GM19372 (cell line): ENCODE measurements at regions not wholly inside any gene's neighbourhood (a gene's known extent, or its start where the extent isn't known, plus 50 kb on each side); places are given as distances from the start of the nearest gene placed in this dataset.
"Not testable (repeated sequence)": the region's sequence is repeated elsewhere in the genome, so short reads cannot be mapped to it uniquely, and the experiment has no call there.

Experiments
- ATAC-seq: cut with Tn5 transposase; IDR thresholded peaks from one replicate; pipeline ENCODE4 v1.9.1; 2021; ENCODE audit warnings: mild to moderate bottlenecking, low read depth, moderate library complexity; ENCODE audit not compliant: unreplicated experiment

DNA sequence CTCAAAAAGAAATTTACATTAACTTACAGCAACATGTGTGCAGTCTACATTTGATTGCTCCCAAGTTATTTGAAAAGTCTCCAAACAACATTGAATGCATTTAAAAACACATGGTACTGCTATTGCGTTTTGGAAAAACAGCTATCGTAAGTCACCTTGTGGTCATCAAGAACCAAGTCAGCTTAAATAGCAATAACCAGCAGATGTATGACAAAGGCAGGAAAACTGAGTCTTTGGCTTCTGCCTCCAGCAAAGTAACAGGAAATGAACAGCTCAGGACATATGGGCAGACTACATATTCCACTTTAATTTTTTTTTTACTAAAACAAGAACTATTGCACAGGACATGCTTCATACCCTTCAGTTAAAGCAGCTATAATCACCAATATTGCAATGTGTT, 580.6 kb upstream of the SPRY2 start:
- ATAC-seq, result no peak

DNA sequence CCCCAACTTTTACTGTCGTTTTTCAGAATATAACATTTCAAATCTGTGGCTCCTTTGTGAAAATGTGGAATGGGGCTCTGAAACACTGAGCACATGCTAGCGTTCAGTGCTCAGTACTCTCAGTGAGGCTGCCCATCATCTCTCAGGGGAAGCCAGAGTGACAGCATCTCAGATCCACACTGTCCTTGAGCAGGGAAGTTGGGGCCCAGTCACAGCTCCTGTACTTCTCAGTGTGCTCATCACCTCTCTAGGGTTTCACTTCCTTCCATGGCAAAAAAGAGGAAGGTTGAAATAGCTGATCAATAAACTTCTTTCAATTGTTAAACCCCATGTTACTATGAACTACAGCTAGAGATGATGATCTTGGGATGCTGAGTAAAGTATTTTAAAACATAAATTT, 565.9 kb upstream of the SPRY2 start:
- no peak for ATAC-seq

GRCh38 chr13:80904386-80904785, 563.5 kb upstream of the SPRY2 start:
- no peak for ATAC-seq

GRCh38 chr13:80903911-80904310, 563.0 kb upstream of the SPRY2 start:
- no peak for ATAC-seq

GRCh38 chr13:80901530-80901929, 560.6 kb upstream of the SPRY2 start:
- ATAC-seq, result no peak

DNA sequence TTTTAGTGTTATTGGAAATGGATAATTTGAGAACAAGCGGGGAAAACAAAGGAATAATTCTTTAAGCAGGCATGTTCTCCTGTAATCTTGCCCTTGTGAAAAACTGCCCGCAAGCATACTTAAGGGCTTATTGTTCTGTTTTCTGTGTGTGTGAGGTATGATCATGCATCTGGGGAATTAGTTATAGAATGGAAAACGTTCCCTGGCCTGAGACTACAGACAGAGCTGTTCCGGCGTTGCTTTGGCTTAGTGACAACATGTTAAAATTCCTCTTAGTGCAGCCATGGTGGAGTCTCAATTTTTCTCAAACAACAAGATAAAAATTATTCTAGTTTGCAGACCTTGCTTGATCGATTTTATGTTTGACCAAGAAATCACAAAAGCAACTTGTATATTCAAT, 560.2 kb upstream of the SPRY2 start:
- ATAC-seq, result no peak

DNA sequence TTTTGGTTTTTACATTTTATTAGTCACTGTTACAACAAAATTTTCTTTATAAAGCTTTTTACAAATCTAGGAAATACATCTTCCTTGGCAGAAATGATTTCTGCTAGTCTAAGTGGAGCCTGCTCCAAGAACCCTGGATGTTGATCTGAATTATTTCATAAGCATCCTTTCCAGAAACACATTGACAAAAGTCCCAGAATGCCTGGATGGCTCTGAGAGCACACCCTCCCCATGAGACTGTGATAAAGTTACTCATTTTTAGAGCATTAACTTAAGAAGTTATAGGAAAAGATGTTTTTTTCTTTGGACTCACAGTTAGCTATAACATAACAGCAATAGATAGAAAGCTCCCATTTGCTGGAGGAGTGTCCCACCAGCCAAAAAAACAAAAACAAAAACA, 559.6 kb upstream of the SPRY2 start:
- ATAC-seq, result no peak

DNA sequence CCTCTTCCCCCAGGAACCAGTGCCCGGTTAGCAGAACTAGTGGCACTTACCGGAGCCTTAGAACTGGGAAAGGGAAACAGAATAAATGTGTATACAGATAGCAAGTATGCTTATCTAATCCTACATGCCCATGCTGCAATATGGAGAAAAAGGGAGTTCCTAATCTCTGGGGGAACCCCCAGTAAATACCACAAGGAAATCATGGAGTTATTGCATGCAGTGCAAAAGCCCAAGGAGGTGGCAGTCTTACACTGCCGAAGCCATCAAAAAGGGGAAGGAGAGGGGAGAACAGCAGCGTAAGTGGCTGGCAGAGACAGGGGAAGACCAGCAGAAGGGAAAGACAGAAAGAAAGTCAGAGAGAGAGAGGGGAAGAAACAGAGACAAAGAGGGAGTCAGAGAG, 556.7 kb upstream of the SPRY2 start:
- ATAC-seq, result not testable (repeated sequence)

- ATAC-seq, result no peak
Observed at GRCh38 chr13:80894917-80895316, 554.0 kb upstream of the SPRY2 start.

GRCh38 chr13:80889829-80890228, 548.9 kb upstream of the SPRY2 start:
- no peak for ATAC-seq

- ATAC-seq, result no peak
Observed at GRCh38 chr13:80888390-80888789, 547.5 kb upstream of the SPRY2 start.

- ATAC-seq, result no peak
Observed at GRCh38 chr13:80884056-80884785, 543.3 kb upstream of the SPRY2 start.

- no peak for ATAC-seq
Observed at GRCh38 chr13:80883545-80883944, 542.6 kb upstream of the SPRY2 start.

- ATAC-seq, result no peak
Observed at GRCh38 chr13:80881942-80882445, 541.1 kb upstream of the SPRY2 start.

- no peak for ATAC-seq
Observed at GRCh38 chr13:80881495-80881894, 540.6 kb upstream of the SPRY2 start.

DNA sequence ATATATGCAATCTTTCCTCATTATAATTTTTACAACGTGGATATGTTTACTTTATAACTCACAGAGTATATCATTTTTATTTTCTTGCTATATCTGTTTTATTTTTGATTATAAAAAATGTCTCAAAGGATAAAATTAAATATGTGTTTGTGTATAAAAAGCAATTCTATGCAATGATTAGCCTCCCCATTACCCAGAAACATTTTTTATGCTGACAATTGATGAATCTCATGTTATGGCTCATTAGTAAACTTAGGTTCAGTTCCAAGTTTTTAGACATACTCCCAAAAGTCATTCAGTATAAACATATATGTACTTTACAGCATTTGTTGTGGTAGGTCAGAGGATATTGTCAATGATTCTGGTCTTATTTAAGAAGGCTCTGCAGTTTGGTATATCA, 540.1 kb upstream of the SPRY2 start:
- ATAC-seq, result no peak

DNA sequence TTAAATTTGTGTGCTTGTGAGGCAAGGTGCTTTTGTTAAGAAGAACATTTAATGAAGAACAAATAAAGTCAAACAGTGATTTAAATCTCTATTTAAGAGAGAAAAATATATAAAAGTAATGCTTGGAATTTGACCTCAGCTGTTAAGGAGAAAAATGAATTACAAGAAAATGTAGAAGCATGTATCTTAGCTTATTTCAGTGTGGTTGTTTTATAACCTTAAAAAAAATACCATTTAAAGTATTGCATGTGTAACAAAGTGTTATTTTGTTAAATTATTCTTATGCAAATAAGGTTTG, 537.0 kb upstream of the SPRY2 start:
- ATAC-seq, result no peak

GRCh38 chr13:80877209-80877943, 536.5 kb upstream of the SPRY2 start:
- ATAC-seq, result no peak

DNA sequence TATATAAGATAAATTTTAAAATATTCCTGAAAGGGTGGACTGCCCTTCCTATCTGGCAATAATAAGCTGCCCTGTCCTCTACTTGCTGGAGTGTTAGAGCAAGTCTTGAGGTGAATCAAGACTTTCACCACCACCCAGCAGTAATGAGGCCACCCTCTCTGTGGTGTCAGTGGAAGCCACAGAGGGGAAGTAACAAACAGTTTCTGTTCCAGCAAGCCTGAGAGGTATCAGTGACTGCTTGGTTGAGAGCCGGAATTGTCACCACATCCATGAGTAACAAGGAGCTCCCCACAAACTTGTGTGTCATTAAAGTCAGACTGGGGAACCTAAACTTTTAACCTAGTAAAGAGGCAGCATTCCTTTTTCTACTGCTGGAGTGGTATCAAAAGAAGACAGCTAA, 532.7 kb upstream of the SPRY2 start:
- ATAC-seq, result peak; percentile 94

GRCh38 chr13:80871971-80872370, 531.0 kb upstream of the SPRY2 start:
- ATAC-seq, result not testable (repeated sequence)

DNA sequence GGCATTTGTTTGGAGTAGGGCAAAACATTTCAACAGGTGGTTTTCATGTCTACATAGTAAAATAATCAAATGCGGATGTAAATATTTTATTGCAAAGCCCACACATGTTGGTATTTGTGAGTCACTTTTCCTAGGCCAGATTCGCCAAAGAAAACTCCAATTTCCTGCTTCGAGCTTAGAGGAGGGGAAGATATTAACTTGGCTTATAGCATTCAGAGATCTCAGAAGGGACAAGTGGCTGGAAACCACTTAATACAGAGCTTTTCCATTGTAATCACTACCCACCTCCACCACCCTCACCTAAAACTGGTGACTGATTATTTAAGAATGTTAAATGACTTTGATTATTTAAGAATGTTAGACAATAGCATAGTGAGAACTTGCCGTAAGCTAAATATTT, 530.6 kb upstream of the SPRY2 start:
- ATAC-seq, result no peak

- ATAC-seq, result no peak
Observed at GRCh38 chr13:80870186-80870585, 529.3 kb upstream of the SPRY2 start.
